ENCODE measurements at regions not wholly inside any gene's neighbourhood (a gene's known extent, or its start where the extent isn't known, plus 50 kb on each side); places are given as distances from the start of the nearest gene placed in this dataset.

GRCh38 chr15:69813881-69814280, 283.8 kb downstream of the TLE3 start:
- intact Hi-C loops (cut with DNase I; ENCODE audit: low total_unique reads): loop anchor here (5.0 kb wide), 1 partner anchor 423 kb away; no protein-coding TSS in a partner anchor
- no peak for TF ChIP-seq POLR2AphosphoS5 (IDR thresholded peaks at IDR 0.05)
- no peak for TF ChIP-seq POLR2A (IDR thresholded peaks at IDR 0.05)
- no peak for TF ChIP-seq CTCF (IDR thresholded peaks at IDR 0.05)

DNA sequence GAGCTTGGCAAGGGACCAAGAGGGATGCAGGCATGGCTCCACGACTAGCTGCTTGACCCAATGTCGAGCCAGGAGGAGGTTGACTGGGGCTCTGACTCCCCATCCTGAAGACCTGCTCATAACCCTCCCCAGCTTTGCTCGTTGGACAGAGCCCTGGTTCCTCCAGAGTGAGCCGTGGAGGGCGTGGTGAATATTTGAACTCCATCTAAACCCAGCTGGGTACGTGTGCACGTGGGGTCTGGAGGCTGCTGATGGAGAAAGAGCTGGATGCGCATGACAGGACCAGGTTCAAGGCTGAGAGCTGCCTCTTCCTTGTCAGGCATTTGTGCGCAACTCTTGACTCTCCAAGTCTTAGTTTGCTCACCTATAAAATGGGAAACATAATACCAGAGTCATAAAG, 282.8 kb downstream of the TLE3 start:
- Histone ChIP-seq H3K4me1 (no peaks in the 10 kb centered on the region), H3K4me3 (no peak overlapping the region), H3K27ac (no peak overlapping the region), H3K36me3 (no peaks in the 10 kb centered on the region), H3K27me3 (no peaks in the 10 kb centered on the region), H3K9me3 (no peaks in the 10 kb centered on the region)
- TF ChIP-seq POLR2A (IDR thresholded peaks at IDR 0.05) (no peak), POLR2AphosphoS5 (IDR thresholded peaks at IDR 0.05) (no peak), CTCF (IDR thresholded peaks at IDR 0.05) (no peak)
- intact Hi-C loops (cut with DNase I; ENCODE audit: low total_unique reads): loop anchor here (5.0 kb wide), 1 partner anchor 422 kb away; no protein-coding TSS in a partner anchor
- DNase-seq (ENCODE audit: low spot score in 2 of 2): no peak

More at GRCh38 chr15:69813881-69814280, 283.8 kb downstream of the TLE3 start:
- no peak for DNase-seq (ENCODE audit: low spot score in 2 of 2)
- Histone ChIP-seq H3K4me1 (no peaks in the 10 kb centered on the region), H3K9me3 (no peaks in the 10 kb centered on the region), H3K27ac (no peak overlapping the region), H3K36me3 (no peaks in the 10 kb centered on the region), H3K27me3 (no peaks in the 10 kb centered on the region), H3K4me3 (no peak overlapping the region)

DNA sequence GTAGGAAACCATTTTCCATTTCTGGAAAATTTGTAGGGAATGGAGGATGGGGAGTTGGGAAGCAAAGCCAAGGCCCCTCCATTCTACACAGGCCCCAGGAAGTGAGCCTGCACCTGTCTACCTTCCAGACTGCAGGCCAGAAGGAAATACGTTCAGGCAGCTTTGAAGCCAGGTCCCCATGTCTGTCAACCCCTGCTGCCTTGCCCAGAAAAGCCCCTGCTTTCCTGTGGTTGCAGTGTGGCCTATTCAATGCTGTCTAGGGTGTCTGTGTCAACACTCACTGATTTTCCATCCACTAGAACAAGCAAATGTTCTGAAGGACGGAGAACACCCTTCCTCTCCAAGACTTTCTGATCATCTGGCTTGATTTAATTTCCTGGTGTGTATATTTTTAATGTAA, 281.9 kb downstream of the TLE3 start:
- H3K27me3 ChIP-seq: no peaks in the 10 kb centered on the region
- intact Hi-C loops (cut with DNase I; ENCODE audit: low total_unique reads): no loop called here
- no peak for DNase-seq (ENCODE audit: low spot score in 2 of 2)
- H3K4me1 ChIP-seq: no peaks in the 10 kb centered on the region
- no peaks in the 10 kb centered on the region for H3K36me3 ChIP-seq
- no peak overlapping the region for H3K27ac ChIP-seq
- H3K9me3 ChIP-seq: no peaks in the 10 kb centered on the region
- TF ChIP-seq POLR2A (IDR thresholded peaks at IDR 0.05): no peak
- no peak for TF ChIP-seq POLR2AphosphoS5 (IDR thresholded peaks at IDR 0.05)
- no peak for TF ChIP-seq CTCF (IDR thresholded peaks at IDR 0.05)
- H3K4me3 ChIP-seq: no peak overlapping the region

GRCh38 chr15:69816522-69816921, 281.2 kb downstream of the TLE3 start:
- no peaks in the 10 kb centered on the region for H3K4me1 ChIP-seq
- TF ChIP-seq POLR2AphosphoS5 (IDR thresholded peaks at IDR 0.05) (no peak), CTCF (IDR thresholded peaks at IDR 0.05) (no peak), POLR2A (IDR thresholded peaks at IDR 0.05) (no peak)
- H3K4me3 ChIP-seq: no peak overlapping the region
- H3K9me3 ChIP-seq: no peaks in the 10 kb centered on the region
- no peaks in the 10 kb centered on the region for H3K36me3 ChIP-seq
- no peak for DNase-seq (ENCODE audit: low spot score in 2 of 2)
- no peak overlapping the region for H3K27ac ChIP-seq
- intact Hi-C loops (cut with DNase I; ENCODE audit: low total_unique reads): no loop called here
- H3K27me3 ChIP-seq: no peaks in the 10 kb centered on the region

GRCh38 chr15:69818529-69818928, 279.2 kb downstream of the TLE3 start:
- Histone ChIP-seq H3K9me3 (no peaks in the 10 kb centered on the region), H3K27ac (no peak overlapping the region), H3K36me3 (no peaks in the 10 kb centered on the region), H3K4me3 (no peak overlapping the region), H3K27me3 (no peaks in the 10 kb centered on the region), H3K4me1 (no peaks in the 10 kb centered on the region)
- intact Hi-C loops (cut with DNase I; ENCODE audit: low total_unique reads): no loop called here
- no peak for DNase-seq (ENCODE audit: low spot score in 2 of 2)
- no peak for TF ChIP-seq CTCF (IDR thresholded peaks at IDR 0.05)
- TF ChIP-seq POLR2AphosphoS5 (IDR thresholded peaks at IDR 0.05): no peak
- no peak for TF ChIP-seq POLR2A (IDR thresholded peaks at IDR 0.05)
